ENCODE measurements at regions not wholly inside any gene's neighbourhood (a gene's known extent, or its start where the extent isn't known, plus 50 kb on each side); places are given as distances from the start of the nearest gene placed in this dataset.
"Not testable (repeated sequence)": the region's sequence is repeated elsewhere in the genome, so short reads cannot be mapped to it uniquely, and the experiment has no call there.

GRCh38 chr5:98320343-98320742 is 453.1 kb upstream of the RGMB start:
- Histone ChIP-seq H3K27ac (ENCODE audit: low read length) (no peak overlapping the region), H3K36me3 (ENCODE audit: control insufficient read depth, insufficient read depth, low read length) (no peaks in the 10 kb centered on the region), H3K4me3 (ENCODE audit: low read length) (no peak overlapping the region), H3K27me3 (ENCODE audit: control insufficient read depth, insufficient read depth, low read length) (no peaks in the 10 kb centered on the region), H3K4me1 (ENCODE audit: control insufficient read depth, insufficient read depth, low read length) (peaks cover 5% of the 10 kb centered on the region; the same call in 1 of the 2 replicates), H3K9me3 (ENCODE audit: control insufficient read depth, insufficient read depth, low read length) (no peaks in the 10 kb centered on the region)
- no CpG with 5 or more reads among the region's 2 CpGs for WGBS (ENCODE audit: insufficient coverage, insufficient read length)
- no peak for DNase-seq (ENCODE audit: low read depth, low spot score)

- no peaks in the 10 kb centered on the region for H3K27me3 ChIP-seq (ENCODE audit: control insufficient read depth, insufficient read depth, low read length)
- no peaks in the 10 kb centered on the region for H3K9me3 ChIP-seq (ENCODE audit: control insufficient read depth, insufficient read depth, low read length)
- H3K4me3 ChIP-seq (ENCODE audit: low read length), result no peak overlapping the region
- DNase-seq (ENCODE audit: low read depth, low spot score), result no peak
- H3K4me1 ChIP-seq (ENCODE audit: control insufficient read depth, insufficient read depth, low read length), result peaks cover 5% of the 10 kb centered on the region; the same call in 1 of the 2 replicates
- no CpG with 5 or more reads among the region's 3 CpGs for WGBS (ENCODE audit: insufficient coverage, insufficient read length)
- no peak overlapping the region for H3K27ac ChIP-seq (ENCODE audit: low read length)
- no peaks in the 10 kb centered on the region for H3K36me3 ChIP-seq (ENCODE audit: control insufficient read depth, insufficient read depth, low read length)
Observed at GRCh38 chr5:98321361-98321760, 452.1 kb upstream of the RGMB start.

- WGBS (ENCODE audit: insufficient coverage, insufficient read length), result no CpG with 5 or more reads among the region's 3 CpGs
- not testable (repeated sequence) for H3K4me1 ChIP-seq (ENCODE audit: control insufficient read depth, insufficient read depth, low read length); H3K27ac ChIP-seq (ENCODE audit: low read length); DNase-seq (ENCODE audit: low read depth, low spot score); H3K27me3 ChIP-seq (ENCODE audit: control insufficient read depth, insufficient read depth, low read length); H3K9me3 ChIP-seq (ENCODE audit: control insufficient read depth, insufficient read depth, low read length); H3K4me3 ChIP-seq (ENCODE audit: low read length); H3K36me3 ChIP-seq (ENCODE audit: control insufficient read depth, insufficient read depth, low read length)
Observed at GRCh38 chr5:98325187-98325586, 448.3 kb upstream of the RGMB start.

- no peak overlapping the region for H3K4me3 ChIP-seq (ENCODE audit: low read length)
- no peaks in the 10 kb centered on the region for H3K9me3 ChIP-seq (ENCODE audit: control insufficient read depth, insufficient read depth, low read length)
- no peaks in the 10 kb centered on the region for H3K4me1 ChIP-seq (ENCODE audit: control insufficient read depth, insufficient read depth, low read length)
- H3K36me3 ChIP-seq (ENCODE audit: control insufficient read depth, insufficient read depth, low read length), result no peaks in the 10 kb centered on the region
- H3K27me3 ChIP-seq (ENCODE audit: control insufficient read depth, insufficient read depth, low read length), result no peaks in the 10 kb centered on the region
- no peak overlapping the region for H3K27ac ChIP-seq (ENCODE audit: low read length)
- no peak for DNase-seq (ENCODE audit: low read depth, low spot score)
Observed at GRCh38 chr5:98328015-98328414, 445.4 kb upstream of the RGMB start.

GRCh38 chr5:98330871-98331270 is 442.6 kb upstream of the RGMB start:
- H3K27me3 ChIP-seq (ENCODE audit: control insufficient read depth, insufficient read depth, low read length), result no peaks in the 10 kb centered on the region
- H3K4me3 ChIP-seq (ENCODE audit: low read length), result no peak overlapping the region
- no peaks in the 10 kb centered on the region for H3K4me1 ChIP-seq (ENCODE audit: control insufficient read depth, insufficient read depth, low read length)
- no peak overlapping the region for H3K27ac ChIP-seq (ENCODE audit: low read length)
- H3K36me3 ChIP-seq (ENCODE audit: control insufficient read depth, insufficient read depth, low read length), result no peaks in the 10 kb centered on the region
- H3K9me3 ChIP-seq (ENCODE audit: control insufficient read depth, insufficient read depth, low read length), result no peaks in the 10 kb centered on the region
- DNase-seq (ENCODE audit: low read depth, low spot score), result no peak
- WGBS (ENCODE audit: insufficient coverage, insufficient read length), result no CpG with 5 or more reads among the region's 1 CpG

GRCh38 chr5:98333921-98334320 is 439.5 kb upstream of the RGMB start:
- Histone ChIP-seq H3K36me3 (ENCODE audit: control insufficient read depth, insufficient read depth, low read length) (no peaks in the 10 kb centered on the region), H3K4me1 (ENCODE audit: control insufficient read depth, insufficient read depth, low read length) (no peaks in the 10 kb centered on the region), H3K4me3 (ENCODE audit: low read length) (no peak overlapping the region), H3K27ac (ENCODE audit: low read length) (no peak overlapping the region), H3K9me3 (ENCODE audit: control insufficient read depth, insufficient read depth, low read length) (no peaks in the 10 kb centered on the region), H3K27me3 (ENCODE audit: control insufficient read depth, insufficient read depth, low read length) (no peaks in the 10 kb centered on the region)
- no peak for DNase-seq (ENCODE audit: low read depth, low spot score)

- Histone ChIP-seq H3K36me3 (ENCODE audit: control insufficient read depth, insufficient read depth, low read length) (no peaks in the 10 kb centered on the region), H3K4me1 (ENCODE audit: control insufficient read depth, insufficient read depth, low read length) (no peaks in the 10 kb centered on the region), H3K27ac (ENCODE audit: low read length) (no peak overlapping the region), H3K4me3 (ENCODE audit: low read length) (no peak overlapping the region), H3K27me3 (ENCODE audit: control insufficient read depth, insufficient read depth, low read length) (no peaks in the 10 kb centered on the region), H3K9me3 (ENCODE audit: control insufficient read depth, insufficient read depth, low read length) (no peaks in the 10 kb centered on the region)
- 100% methylated on average over 2 of the region's 6 CpGs for WGBS (ENCODE audit: insufficient coverage, insufficient read length)
- no peak for DNase-seq (ENCODE audit: low read depth, low spot score)
Observed at GRCh38 chr5:98334946-98335345, 438.5 kb upstream of the RGMB start.

GRCh38 chr5:98339141-98339848 is 434.2 kb upstream of the RGMB start:
- no peak for DNase-seq (ENCODE audit: low read depth, low spot score)
- H3K4me1 ChIP-seq (ENCODE audit: control insufficient read depth, insufficient read depth, low read length), result no peaks in the 10 kb centered on the region
- no CpG with 5 or more reads among the region's 21 CpGs for WGBS (ENCODE audit: insufficient coverage, insufficient read length)
- H3K4me3 ChIP-seq (ENCODE audit: low read length), result no peak overlapping the region
- no peaks in the 10 kb centered on the region for H3K9me3 ChIP-seq (ENCODE audit: control insufficient read depth, insufficient read depth, low read length)
- no peaks in the 10 kb centered on the region for H3K27me3 ChIP-seq (ENCODE audit: control insufficient read depth, insufficient read depth, low read length)
- H3K36me3 ChIP-seq (ENCODE audit: control insufficient read depth, insufficient read depth, low read length), result no peaks in the 10 kb centered on the region
- H3K27ac ChIP-seq (ENCODE audit: low read length), result no peak overlapping the region

- Histone ChIP-seq H3K36me3 (ENCODE audit: control insufficient read depth, insufficient read depth, low read length) (no peaks in the 10 kb centered on the region), H3K27ac (ENCODE audit: low read length) (no peak overlapping the region), H3K27me3 (ENCODE audit: control insufficient read depth, insufficient read depth, low read length) (no peaks in the 10 kb centered on the region), H3K4me3 (ENCODE audit: low read length) (no peak overlapping the region), H3K4me1 (ENCODE audit: control insufficient read depth, insufficient read depth, low read length) (no peaks in the 10 kb centered on the region), H3K9me3 (ENCODE audit: control insufficient read depth, insufficient read depth, low read length) (no peaks in the 10 kb centered on the region)
- DNase-seq (ENCODE audit: low read depth, low spot score), result no peak
- no CpG with 5 or more reads among the region's 4 CpGs for WGBS (ENCODE audit: insufficient coverage, insufficient read length)
Observed at GRCh38 chr5:98341038-98342032, 432.1 kb upstream of the RGMB start.

- DNase-seq (ENCODE audit: low read depth, low spot score); H3K4me3 ChIP-seq (ENCODE audit: low read length); H3K4me1 ChIP-seq (ENCODE audit: control insufficient read depth, insufficient read depth, low read length); H3K27me3 ChIP-seq (ENCODE audit: control insufficient read depth, insufficient read depth, low read length); H3K9me3 ChIP-seq (ENCODE audit: control insufficient read depth, insufficient read depth, low read length); H3K36me3 ChIP-seq (ENCODE audit: control insufficient read depth, insufficient read depth, low read length); H3K27ac ChIP-seq (ENCODE audit: low read length): not testable (repeated sequence)
- no CpG with 5 or more reads among the region's 22 CpGs for WGBS (ENCODE audit: insufficient coverage, insufficient read length)
Observed at GRCh38 chr5:98342958-98343660, 430.4 kb upstream of the RGMB start.
